ENCODE measurements at regions not wholly inside any gene's neighbourhood (a gene's known extent, or its start where the extent isn't known, plus 50 kb on each side); places are given as distances from the start of the nearest gene placed in this dataset.

- no peak overlapping the region for H3K4me3 ChIP-seq
- no peak overlapping the region for H3K27ac ChIP-seq
- no peaks in the 10 kb centered on the region for H3K36me3 ChIP-seq
- no peaks in the 10 kb centered on the region for H3K27me3 ChIP-seq
- no peak for TF ChIP-seq CTCF (IDR thresholded peaks at IDR 0.05)
- no peak for TF ChIP-seq POLR2A (IDR thresholded peaks at IDR 0.05)
- H3K4me1 ChIP-seq, result no peaks in the 10 kb centered on the region
- no peak for DNase-seq
- H3K9me3 ChIP-seq, result no peaks in the 10 kb centered on the region
Observed at GRCh38 chr4:67035986-67036385, 509.3 kb downstream of the CENPC start.

- DNase-seq, result no peak
- TF ChIP-seq CTCF (IDR thresholded peaks at IDR 0.05), result no peak
- TF ChIP-seq POLR2A (IDR thresholded peaks at IDR 0.05), result no peak
- no peaks in the 10 kb centered on the region for H3K27me3 ChIP-seq
- H3K4me3 ChIP-seq, result no peak overlapping the region
- no peaks in the 10 kb centered on the region for H3K36me3 ChIP-seq
- no peaks in the 10 kb centered on the region for H3K4me1 ChIP-seq
- no peaks in the 10 kb centered on the region for H3K9me3 ChIP-seq
- no peak overlapping the region for H3K27ac ChIP-seq
Observed at GRCh38 chr4:67035501-67035900, 509.8 kb downstream of the CENPC start.

- H3K4me1 ChIP-seq, result no peaks in the 10 kb centered on the region
- TF ChIP-seq POLR2A (IDR thresholded peaks at IDR 0.05) (no peak), CTCF (IDR thresholded peaks at IDR 0.05) (no peak)
Observed at GRCh38 chr4:67030636-67031035, 514.7 kb downstream of the CENPC start.

GRCh38 chr4:67020438-67020797 is 524.9 kb downstream of the CENPC start:
- Histone ChIP-seq H3K9me3 (no peaks in the 10 kb centered on the region), H3K36me3 (no peaks in the 10 kb centered on the region), H3K4me3 (no peak overlapping the region), H3K27ac (no peak overlapping the region), H3K4me1 (no peaks in the 10 kb centered on the region), H3K27me3 (no peaks in the 10 kb centered on the region)
- no peak for DNase-seq
- TF ChIP-seq CTCF (IDR thresholded peaks at IDR 0.05), result no peak
- TF ChIP-seq POLR2A (IDR thresholded peaks at IDR 0.05), result no peak

More at GRCh38 chr4:67030636-67031035, 514.7 kb downstream of the CENPC start:
- H3K27me3 ChIP-seq, result no peaks in the 10 kb centered on the region
- DNase-seq, result no peak
- no peaks in the 10 kb centered on the region for H3K9me3 ChIP-seq
- H3K27ac ChIP-seq, result no peak overlapping the region
- H3K36me3 ChIP-seq, result no peaks in the 10 kb centered on the region
- no peak overlapping the region for H3K4me3 ChIP-seq

GRCh38 chr4:67019686-67020437 is 525.4 kb downstream of the CENPC start:
- H3K27me3 ChIP-seq, result no peaks in the 10 kb centered on the region
- no peaks in the 10 kb centered on the region for H3K36me3 ChIP-seq
- H3K9me3 ChIP-seq, result no peaks in the 10 kb centered on the region
- H3K4me3 ChIP-seq, result no peak overlapping the region
- no peak overlapping the region for H3K27ac ChIP-seq
- no peak for TF ChIP-seq CTCF (IDR thresholded peaks at IDR 0.05)
- TF ChIP-seq POLR2A (IDR thresholded peaks at IDR 0.05), result no peak
- H3K4me1 ChIP-seq, result no peaks in the 10 kb centered on the region
- DNase-seq, result no peak

- H3K27ac ChIP-seq, result no peak overlapping the region
- no peak overlapping the region for H3K4me3 ChIP-seq
- no peaks in the 10 kb centered on the region for H3K36me3 ChIP-seq
- no peaks in the 10 kb centered on the region for H3K4me1 ChIP-seq
- no peaks in the 10 kb centered on the region for H3K27me3 ChIP-seq
- DNase-seq, result no peak
- TF ChIP-seq CTCF (IDR thresholded peaks at IDR 0.05) (no peak), POLR2A (IDR thresholded peaks at IDR 0.05) (no peak)
- no peaks in the 10 kb centered on the region for H3K9me3 ChIP-seq
Observed at GRCh38 chr4:67014592-67014991, 530.7 kb downstream of the CENPC start.
